CD14-positive monocyte (primary cell): ENCODE measurements at regions not wholly inside any gene's neighbourhood (a gene's known extent, or its start where the extent isn't known, plus 50 kb on each side); places are given as distances from the start of the nearest gene placed in this dataset.

ENCODE experiments used
- DNase-seq, 3 donors: peaks; one replicate each; pipeline ENCODE4 v3.0.0-alpha.2; 2011 to 2022
- H2AFZ ChIP-seq: 2 replicates; pipeline ENCODE4 v1.6.0; 2012; ENCODE audit warnings: mild to moderate bottlenecking, low read depth, low read length, inconsistent platforms; ENCODE audit not compliant: insufficient read depth, poor library complexity, severe bottlenecking
- H3K27ac ChIP-seq, 2 donors: 1 replicate in 1 of 2; 2 replicates in 1 of 2; pipeline ENCODE4 v1.5.1; 2012 to 2013; ENCODE audit warnings: low read length in 2 of 2, control low read depth in 1 of 2, inconsistent platforms in 1 of 2, low read depth in 1 of 2, mild to moderate bottlenecking in 1 of 2
- H3K27me3 ChIP-seq, 2 donors: one replicate each; pipeline versions ENCODE4 v1.6.0 to v1.6.1; 2011 to 2013; ENCODE audit warnings: low read length in 2 of 2; ENCODE audit not compliant: control insufficient read depth in 2 of 2, insufficient read depth in 2 of 2
- H3K36me3 ChIP-seq, 2 donors: replicated peaks in 1 of 2; 1 replicate in 1 of 2; 2 replicates in 1 of 2; pipeline versions ENCODE4 v1.5.1 to v1.6.1; 2012 to 2013; ENCODE audit warnings: low read length in 2 of 2, control low read depth in 1 of 2, inconsistent platforms in 1 of 2, mild to moderate bottlenecking in 1 of 2; ENCODE audit not compliant: insufficient read depth in 2 of 2, control insufficient read depth in 1 of 2
- H3K4me1 ChIP-seq, 2 donors: 1 replicate in 1 of 2; 2 replicates in 1 of 2; pipeline versions ENCODE4 v1.5.1 to v1.6.1; 2012 to 2013; ENCODE audit warnings: low read length in 2 of 2, control low read depth in 1 of 2, inconsistent platforms in 1 of 2, mild to moderate bottlenecking in 1 of 2, moderate library complexity in 1 of 2; ENCODE audit not compliant: insufficient read depth in 2 of 2, control insufficient read depth in 1 of 2
- H3K4me2 ChIP-seq: replicated peaks from 2 replicates; pipeline ENCODE3; 2012; ENCODE audit warnings: low read length, moderate library complexity, mild to moderate bottlenecking; ENCODE audit not compliant: poor library complexity, severe bottlenecking; ENCODE audit errors: extremely low read depth
- H3K4me3 ChIP-seq, 3 experiments: fragments of 200-600 bp in 1 of 3; sonication (generic) in 1 of 3; replicated peaks in 1 of 3; 1 replicate in 2 of 3; 2 replicates in 1 of 3; pipeline ENCODE4 v1.5.1; 2011 to 2013; ENCODE audit warnings: low read length in 3 of 3, mild to moderate bottlenecking in 3 of 3, control low read depth in 2 of 3, low read depth in 2 of 3, inconsistent platforms in 1 of 3, moderate library complexity in 1 of 3
- H3K79me2 ChIP-seq: 2 replicates; pipeline ENCODE4 v1.6.0; 2012; ENCODE audit warnings: mild to moderate bottlenecking, control low read depth, inconsistent platforms, low read length, moderate library complexity; ENCODE audit not compliant: insufficient read depth
- H3K9ac ChIP-seq: 2 replicates; pipeline ENCODE4 v1.6.0; 2017; ENCODE audit warnings: low read length, mild to moderate bottlenecking; ENCODE audit not compliant: insufficient read depth, poor library complexity, severe bottlenecking
- H3K9me3 ChIP-seq, 2 donors: replicated peaks in 1 of 2; 1 replicate in 1 of 2; 2 replicates in 1 of 2; pipeline versions ENCODE4 v1.5.1 to v1.6.1; 2012 to 2013; ENCODE audit warnings: low read length in 2 of 2, control low read depth in 1 of 2; ENCODE audit not compliant: control insufficient read depth in 1 of 2, insufficient read depth in 1 of 2
- H4K20me1 ChIP-seq: 2 replicates; pipeline ENCODE4 v1.6.0; 2012; ENCODE audit warnings: mild to moderate bottlenecking, low read length, control low read depth, moderate library complexity; ENCODE audit not compliant: insufficient read depth
- H3K27ac Mint-ChIP-seq, 7 donors: one replicate each; pipeline ENCODE4 v1.8.0; 2020; ENCODE audit warnings: mild to moderate bottlenecking in 7 of 7, mixed read lengths in 7 of 7, moderate library complexity in 6 of 7, inconsistent platforms in 2 of 7
- H3K27me3 Mint-ChIP-seq, 3 donors: one replicate each; pipeline ENCODE4 v1.8.0; 2021 to 2022; ENCODE audit warnings: low read depth in 3 of 3, mild to moderate bottlenecking in 3 of 3, mixed read lengths in 3 of 3, moderate library complexity in 3 of 3, inconsistent platforms in 1 of 3
- H3K36me3 Mint-ChIP-seq, 2 donors: one replicate each; pipeline ENCODE4 v1.8.0; 2020; ENCODE audit warnings: mixed read lengths in 2 of 2, inconsistent platforms in 1 of 2, mild to moderate bottlenecking in 1 of 2
- H3K4me1 Mint-ChIP-seq: one replicate; pipeline ENCODE4 v1.8.0; 2020; ENCODE audit warnings: mild to moderate bottlenecking, mixed read lengths
- H3K4me3 Mint-ChIP-seq, 2 donors: one replicate each; pipeline ENCODE4 v1.8.0; 2020; ENCODE audit warnings: mild to moderate bottlenecking in 2 of 2, mixed read lengths in 2 of 2, moderate library complexity in 1 of 2
- H3K9me3 Mint-ChIP-seq, 7 donors: one replicate each; pipeline ENCODE4 v1.8.0; 2020 to 2022; ENCODE audit warnings: mixed read lengths in 7 of 7, mild to moderate bottlenecking in 6 of 7, moderate library complexity in 6 of 7, inconsistent platforms in 2 of 7
- WGBS: methylation state at CpG from one replicate; pipeline ENCODE4 v1.1.5; 2013; ENCODE audit warnings: missing lambda C conversion rate; ENCODE audit not compliant: insufficient coverage; 5-methylcytosine and 5-hydroxymethylcytosine counted together
- intact Hi-C, 2 donors: fragments of 100-400 bp; cut with micrococcal nuclease; formaldehyde crosslinking; loops; one replicate each; pipeline versions ENCODE4 v1.15.0 to v1.15.1; 2023
- TF ChIP-seq, protein P1 (sequence below): fragments of 200-600 bp; IDR thresholded peaks from one replicate; pipeline ENCODE4 v1.8.0; 2022; ENCODE audit warnings: antibody characterized with exemption, mild to moderate bottlenecking

DNA sequence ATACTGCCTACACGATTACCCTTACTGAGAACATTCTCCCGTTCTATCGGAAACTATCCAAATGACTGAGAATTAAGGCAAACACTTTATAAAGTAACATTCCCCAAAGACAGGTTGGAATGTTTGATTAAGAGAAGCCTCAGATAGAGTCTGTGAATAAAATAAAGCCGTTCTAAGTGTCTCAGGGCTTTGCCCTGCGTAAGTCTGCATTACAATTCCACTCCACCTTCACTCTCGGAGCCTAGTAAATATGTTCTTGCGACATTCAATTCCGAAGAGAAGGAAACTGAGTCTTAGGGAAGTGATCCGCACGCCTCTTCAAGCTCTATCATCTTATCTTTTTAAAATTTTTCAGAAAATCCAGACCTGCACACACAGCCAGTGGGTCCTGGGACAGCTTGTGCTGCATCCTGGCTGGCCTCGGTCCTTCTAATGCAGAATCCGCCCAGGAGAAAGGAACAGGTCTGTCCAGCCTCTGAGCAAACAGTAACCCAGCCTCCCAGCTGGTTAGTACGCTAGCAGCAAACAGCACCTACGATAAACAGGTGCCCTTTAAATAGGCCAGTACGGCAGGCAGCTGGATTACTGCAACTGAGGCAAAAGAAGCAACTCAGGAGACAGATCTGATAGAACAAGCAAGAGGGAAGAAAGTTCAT lies 254.1 kb upstream of the IRX3 start:
- H3K4me3 ChIP-seq, result no peak overlapping the region
- H3K27me3 ChIP-seq, result no peaks in the 10 kb centered on the region
- no peaks in the 10 kb centered on the region for H3K4me1 ChIP-seq
- 73% methylated on average over 3 of the region's 15 CpGs for WGBS
- Mint-ChIP-seq H3K27me3 (peaks cover 2 to 7% (median 3%) of the 10 kb centered on the region in 3 donors), H3K27ac (no peak overlapping the region), H3K4me1 (no peaks in the 10 kb centered on the region), H3K4me3 (peak overlapping the region in 1 of 2 donors; percentile 46), H3K9me3 (no peaks in the 10 kb centered on the region), H3K36me3 (no peaks in the 10 kb centered on the region)
- DNase-seq, result no peak
- H3K27ac ChIP-seq, result no peak overlapping the region
- no peaks in the 10 kb centered on the region for H3K9me3 ChIP-seq
- no peak overlapping the region for H2AFZ ChIP-seq
- no peak overlapping the region for H3K9ac ChIP-seq
- H3K4me2 ChIP-seq, result no peak overlapping the region
- intact Hi-C loops, result no loop called here
- no peaks in the 10 kb centered on the region for H3K79me2 ChIP-seq
- H4K20me1 ChIP-seq, result no peaks in the 10 kb centered on the region
- no peaks in the 10 kb centered on the region for H3K36me3 ChIP-seq
- TF ChIP-seq, protein P1, sequence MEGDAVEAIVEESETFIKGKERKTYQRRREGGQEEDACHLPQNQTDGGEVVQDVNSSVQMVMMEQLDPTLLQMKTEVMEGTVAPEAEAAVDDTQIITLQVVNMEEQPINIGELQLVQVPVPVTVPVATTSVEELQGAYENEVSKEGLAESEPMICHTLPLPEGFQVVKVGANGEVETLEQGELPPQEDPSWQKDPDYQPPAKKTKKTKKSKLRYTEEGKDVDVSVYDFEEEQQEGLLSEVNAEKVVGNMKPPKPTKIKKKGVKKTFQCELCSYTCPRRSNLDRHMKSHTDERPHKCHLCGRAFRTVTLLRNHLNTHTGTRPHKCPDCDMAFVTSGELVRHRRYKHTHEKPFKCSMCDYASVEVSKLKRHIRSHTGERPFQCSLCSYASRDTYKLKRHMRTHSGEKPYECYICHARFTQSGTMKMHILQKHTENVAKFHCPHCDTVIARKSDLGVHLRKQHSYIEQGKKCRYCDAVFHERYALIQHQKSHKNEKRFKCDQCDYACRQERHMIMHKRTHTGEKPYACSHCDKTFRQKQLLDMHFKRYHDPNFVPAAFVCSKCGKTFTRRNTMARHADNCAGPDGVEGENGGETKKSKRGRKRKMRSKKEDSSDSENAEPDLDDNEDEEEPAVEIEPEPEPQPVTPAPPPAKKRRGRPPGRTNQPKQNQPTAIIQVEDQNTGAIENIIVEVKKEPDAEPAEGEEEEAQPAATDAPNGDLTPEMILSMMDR, result no peak

DNA sequence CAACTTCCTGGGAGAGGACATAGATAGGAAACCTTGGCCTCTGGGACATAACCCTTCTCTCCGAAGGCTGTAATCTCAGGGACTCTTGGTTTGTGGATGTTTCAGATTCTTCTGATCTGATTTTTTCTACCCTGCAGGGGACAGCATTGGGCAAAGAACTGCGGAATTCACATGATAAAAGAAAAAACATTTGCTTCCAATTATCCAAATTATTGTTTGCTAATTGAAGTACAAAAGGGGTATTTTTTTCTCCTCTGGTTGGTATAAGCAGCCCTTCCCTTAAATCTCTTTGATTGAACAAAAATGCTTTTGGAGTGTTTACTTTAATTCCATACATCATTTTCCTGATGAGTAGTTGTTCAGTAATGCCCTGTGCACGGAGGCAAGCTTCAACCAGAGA lies 251.7 kb upstream of the IRX3 start:
- WGBS, result no CpG with 5 or more reads among the region's 3 CpGs
- Mint-ChIP-seq H3K4me1 (no peaks in the 10 kb centered on the region), H3K27ac (no peak overlapping the region), H3K27me3 (peaks cover 0 to 7% (median 3%) of the 10 kb centered on the region in 3 donors), H3K36me3 (no peaks in the 10 kb centered on the region), H3K4me3 (no peak overlapping the region), H3K9me3 (peaks cover 0 to 5% (median under 1%) of the 10 kb centered on the region in 7 donors)
- intact Hi-C loops, result no loop called here
- no peak overlapping the region for H3K27ac ChIP-seq
- H3K4me3 ChIP-seq, result no peak overlapping the region
- no peak overlapping the region for H3K4me2 ChIP-seq
- H3K36me3 ChIP-seq, result no peaks in the 10 kb centered on the region
- H3K79me2 ChIP-seq, result no peaks in the 10 kb centered on the region
- H3K27me3 ChIP-seq, result no peaks in the 10 kb centered on the region
- H3K4me1 ChIP-seq, result no peaks in the 10 kb centered on the region
- H4K20me1 ChIP-seq, result no peaks in the 10 kb centered on the region
- TF ChIP-seq, protein P1, result no peak
- H3K9ac ChIP-seq, result no peak overlapping the region
- no peak overlapping the region for H2AFZ ChIP-seq
- H3K9me3 ChIP-seq, result peaks cover 0 to under 1% of the 10 kb centered on the region in 2 donors
- DNase-seq, result no peak
